Ishikawa (cell line): ENCODE measurements at regions not wholly inside any gene's neighbourhood (a gene's known extent, or its start where the extent isn't known, plus 50 kb on each side); places are given as distances from the start of the nearest gene placed in this dataset.

Source experiments
- CEBPB ChIP-seq: IDR thresholded peaks from 2 replicates; pipeline ENCODE4 v1.6.1; 2012
- CREB1 ChIP-seq: IDR thresholded peaks from 2 replicates; pipeline ENCODE4 v1.6.1; 2012; ENCODE audit warnings: low read depth
- EP300 ChIP-seq: IDR thresholded peaks from 2 replicates; pipeline ENCODE4 v1.6.1; 2012; ENCODE audit warnings: borderline replicate concordance
- FOXM1 ChIP-seq: IDR thresholded peaks from 2 replicates; pipeline ENCODE4 v1.6.1; 2012; ENCODE audit warnings: low read depth, borderline replicate concordance
- RAD21 ChIP-seq: IDR thresholded peaks from 2 replicates; pipeline ENCODE4 v1.6.1; 2012; ENCODE audit warnings: low read depth
- TEAD4 ChIP-seq: IDR thresholded peaks from 2 replicates; pipeline ENCODE4 v1.6.1; 2012
- TF ChIP-seq, protein P1 (sequence below): IDR thresholded peaks from 2 replicates; pipeline ENCODE4 v1.6.1; 2012

GRCh38 chr4:164368894-164369293 is 385.0 kb upstream of the SMIM31 start:
- TF ChIP-seq, protein P1, sequence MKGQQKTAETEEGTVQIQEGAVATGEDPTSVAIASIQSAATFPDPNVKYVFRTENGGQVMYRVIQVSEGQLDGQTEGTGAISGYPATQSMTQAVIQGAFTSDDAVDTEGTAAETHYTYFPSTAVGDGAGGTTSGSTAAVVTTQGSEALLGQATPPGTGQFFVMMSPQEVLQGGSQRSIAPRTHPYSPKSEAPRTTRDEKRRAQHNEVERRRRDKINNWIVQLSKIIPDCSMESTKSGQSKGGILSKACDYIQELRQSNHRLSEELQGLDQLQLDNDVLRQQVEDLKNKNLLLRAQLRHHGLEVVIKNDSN = no peak
- TF ChIP-seq RAD21 (no peak), CREB1 (no peak), EP300 (no peak), TEAD4 (no peak), CEBPB (no peak), FOXM1 (no peak)
